ENCODE measurements at regions not wholly inside any gene's neighbourhood (a gene's known extent, or its start where the extent isn't known, plus 50 kb on each side); places are given as distances from the start of the nearest gene placed in this dataset.

DNA sequence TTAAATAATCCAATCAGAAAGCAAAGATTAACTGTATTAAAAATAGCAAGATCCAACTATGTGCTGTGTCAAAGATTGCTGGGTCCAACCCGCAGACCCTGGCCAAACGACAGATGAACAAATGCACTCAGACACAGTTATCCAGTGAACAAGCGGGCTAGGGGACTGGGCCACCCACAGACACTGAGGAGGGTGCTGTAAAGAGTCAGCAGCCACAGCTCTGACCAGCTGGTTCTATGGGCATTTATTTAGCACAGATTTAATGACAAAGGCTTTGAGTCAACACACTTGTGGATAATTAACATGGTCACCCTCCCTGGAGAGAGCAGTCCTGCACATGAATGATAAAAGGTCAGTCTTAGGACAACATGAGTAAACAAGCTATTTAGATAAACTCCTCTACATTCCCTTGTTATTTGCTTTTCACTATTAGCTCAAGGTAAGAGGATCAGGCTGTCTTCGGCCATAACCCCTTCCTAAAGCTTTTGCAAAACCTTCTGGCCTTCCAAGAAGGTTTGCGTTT is 424.9 kb downstream of the HINT1 start (continued):
- TF ChIP-seq, protein P1, sequence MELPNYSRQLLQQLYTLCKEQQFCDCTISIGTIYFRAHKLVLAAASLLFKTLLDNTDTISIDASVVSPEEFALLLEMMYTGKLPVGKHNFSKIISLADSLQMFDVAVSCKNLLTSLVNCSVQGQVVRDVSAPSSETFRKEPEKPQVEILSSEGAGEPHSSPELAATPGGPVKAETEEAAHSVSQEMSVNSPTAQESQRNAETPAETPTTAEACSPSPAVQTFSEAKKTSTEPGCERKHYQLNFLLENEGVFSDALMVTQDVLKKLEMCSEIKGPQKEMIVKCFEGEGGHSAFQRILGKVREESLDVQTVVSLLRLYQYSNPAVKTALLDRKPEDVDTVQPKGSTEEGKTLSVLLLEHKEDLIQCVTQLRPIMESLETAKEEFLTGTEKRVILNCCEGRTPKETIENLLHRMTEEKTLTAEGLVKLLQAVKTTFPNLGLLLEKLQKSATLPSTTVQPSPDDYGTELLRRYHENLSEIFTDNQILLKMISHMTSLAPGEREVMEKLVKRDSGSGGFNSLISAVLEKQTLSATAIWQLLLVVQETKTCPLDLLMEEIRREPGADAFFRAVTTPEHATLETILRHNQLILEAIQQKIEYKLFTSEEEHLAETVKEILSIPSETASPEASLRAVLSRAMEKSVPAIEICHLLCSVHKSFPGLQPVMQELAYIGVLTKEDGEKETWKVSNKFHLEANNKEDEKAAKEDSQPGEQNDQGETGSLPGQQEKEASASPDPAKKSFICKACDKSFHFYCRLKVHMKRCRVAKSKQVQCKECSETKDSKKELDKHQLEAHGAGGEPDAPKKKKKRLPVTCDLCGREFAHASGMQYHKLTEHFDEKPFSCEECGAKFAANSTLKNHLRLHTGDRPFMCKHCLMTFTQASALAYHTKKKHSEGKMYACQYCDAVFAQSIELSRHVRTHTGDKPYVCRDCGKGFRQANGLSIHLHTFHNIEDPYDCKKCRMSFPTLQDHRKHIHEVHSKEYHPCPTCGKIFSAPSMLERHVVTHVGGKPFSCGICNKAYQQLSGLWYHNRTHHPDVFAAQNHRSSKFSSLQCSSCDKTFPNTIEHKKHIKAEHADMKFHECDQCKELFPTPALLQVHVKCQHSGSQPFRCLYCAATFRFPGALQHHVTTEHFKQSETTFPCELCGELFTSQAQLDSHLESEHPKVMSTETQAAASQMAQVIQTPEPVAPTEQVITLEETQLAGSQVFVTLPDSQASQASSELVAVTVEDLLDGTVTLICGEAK (IDR thresholded peaks at IDR 0.05; ENCODE audit: borderline replicate concordance), result no peak
- TF ChIP-seq CTCF (IDR thresholded peaks at IDR 0.05 in 2 of 3, conservative IDR thresholded peaks at IDR 0.05 in 1 of 3; ENCODE audit: control insufficient read depth in 2 of 3, extremely low read depth in 1 of 3, insufficient read depth in 1 of 3, low read depth in 3 of 3, low read length in 3 of 3), result no peak
- TF ChIP-seq ASH2L (IDR thresholded peaks at IDR 0.05; ENCODE audit: borderline replicate concordance, low read depth), result no peak
- TF ChIP-seq GABPA (IDR thresholded peaks at IDR 0.05; ENCODE audit: low read depth), result no peak

DNA sequence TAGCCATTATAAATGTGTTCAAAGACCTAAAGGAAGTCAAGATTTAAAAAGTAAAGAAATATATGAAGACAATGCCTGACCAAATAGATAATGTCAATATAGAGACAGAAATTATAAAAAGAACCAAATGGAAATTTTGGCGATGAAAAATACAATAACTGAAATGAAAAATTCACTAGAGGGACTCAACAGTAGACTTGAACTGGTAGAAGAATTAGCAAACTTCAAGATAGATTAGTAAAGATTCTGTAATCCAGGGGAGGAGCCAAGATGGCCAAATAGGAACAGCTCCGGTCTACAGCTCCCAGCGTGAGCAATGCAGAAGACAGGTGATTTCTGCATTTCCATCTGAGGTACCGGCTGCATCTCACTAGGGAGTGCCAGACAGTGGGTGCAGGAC is 433.2 kb downstream of the HINT1 start:
- no peaks in the 10 kb centered on the region for H3K36me3 ChIP-seq (ENCODE audit: control insufficient read depth in 2 of 2, insufficient read depth in 2 of 2, low read length in 1 of 2)
- H3K79me2 ChIP-seq (ENCODE audit: control insufficient read depth, insufficient read depth, low read length), result no peaks in the 10 kb centered on the region
- RAD21 ChIA-PET (ENCODE audit: unreplicated experiment), result no interaction called here
- in situ Hi-C loops (cut with MboI) (no loop called here), intact Hi-C loops (cut with micrococcal nuclease; ENCODE audit: unreplicated experiment) (no loop called here)
- 75% methylated on average over 4 of the region's 4 CpGs for WGBS (ENCODE audit: insufficient coverage, insufficient replicate concordance, low lambda C conversion rate, missing lambda C conversion rate)
- SMC1A ChIA-PET (ENCODE audit: uncharacterized antibody, unreplicated experiment), result no interaction called here
- no peak overlapping the region for H2AFZ ChIP-seq (ENCODE audit: control insufficient read depth, low read depth, low read length)
- DNase-seq (ENCODE audit: low read depth, low spot score), result no peak
- no peaks in the 10 kb centered on the region for H4K20me1 ChIP-seq (ENCODE audit: control insufficient read depth, insufficient read depth)
- no peak overlapping the region for H3K27ac ChIP-seq (ENCODE audit: control insufficient read depth, insufficient read depth)
- H3K4me2 ChIP-seq (ENCODE audit: control insufficient read depth, insufficient read depth), result no peak overlapping the region
- no peak for FAIRE-seq
- ATAC-seq, result no peak
- CTCF ChIA-PET, result no interaction called here
- H3K4me3 ChIP-seq, result no peak overlapping the region
- H3K4me1 ChIP-seq (ENCODE audit: control insufficient read depth, insufficient read depth, low read length), result no peaks in the 10 kb centered on the region
- no peaks in the 10 kb centered on the region for H3K27me3 ChIP-seq (replicated peaks in 1 of 2; ENCODE audit: control insufficient read depth in 2 of 2, insufficient read depth in 2 of 2, low read length in 1 of 2)
- H3K9me3 ChIP-seq (replicated peaks; ENCODE audit: control insufficient read depth, insufficient read depth, low read length), result no peaks in the 10 kb centered on the region
- BruUV-seq (replicated peaks), result no TSS peak
- H3K9ac ChIP-seq (ENCODE audit: control insufficient read depth, insufficient read depth, low read length), result no peak overlapping the region
- POLR2A ChIA-PET, result no interaction called here
- TF ChIP-seq NR2C2 (IDR thresholded peaks at IDR 0.05; ENCODE audit: borderline replicate concordance, control insufficient read depth, insufficient read length, low read depth), result no peak
- TF ChIP-seq BHLHE40 (IDR thresholded peaks at IDR 0.05; ENCODE audit: borderline replicate concordance in 1 of 2, low read depth in 2 of 2, low read length in 1 of 2), result no peak
- TF ChIP-seq SIX5 (IDR thresholded peaks at IDR 0.05; ENCODE audit: low read depth, low read length, severe bottlenecking), result no peak
- TF ChIP-seq DPF2 (IDR thresholded peaks at IDR 0.05), result no peak
- TF ChIP-seq PML (IDR thresholded peaks at IDR 0.05; ENCODE audit: low read length), result no peak
- no peak for TF ChIP-seq ZNF592 (IDR thresholded peaks at IDR 0.05)
- no peak for TF ChIP-seq CHD2 (IDR thresholded peaks at IDR 0.05; ENCODE audit: borderline replicate concordance, low read depth, low read length)
- no peak for TF ChIP-seq YBX1 (IDR thresholded peaks at IDR 0.05)
- TF ChIP-seq SUPT20H (IDR thresholded peaks at IDR 0.05; ENCODE audit: borderline replicate concordance, control insufficient read depth, low read depth, low read length), result no peak
